Thyroid gland (tissue), 4 donors: ENCODE measurements at regions not wholly inside any gene's neighbourhood (a gene's known extent, or its start where the extent isn't known, plus 50 kb on each side); places are given as distances from the start of the nearest gene placed in this dataset.

ENCODE experiments used
- POLR2A ChIP-seq, 2 donors: fragments of 450-650 bp; IDR thresholded peaks; one replicate each; pipeline ENCODE4 v1.6.1; 2017; ENCODE audit warnings: antibody characterized with exemption in 2 of 2, mild to moderate bottlenecking in 2 of 2, moderate library complexity in 1 of 2
- TF ChIP-seq, protein P1 (sequence below), 6 experiments: fragments of 200-600 bp in 3 of 6; fragments of 450-650 bp in 3 of 6; sonication (generic) in 3 of 6; IDR thresholded peaks; one replicate each; pipeline ENCODE4 v1.5.1; 2016 to 2019; ENCODE audit warnings: antibody characterized with exemption in 6 of 6, mild to moderate bottlenecking in 2 of 6, inconsistent platforms in 1 of 6, moderate library complexity in 1 of 6

- TF ChIP-seq, protein P1, sequence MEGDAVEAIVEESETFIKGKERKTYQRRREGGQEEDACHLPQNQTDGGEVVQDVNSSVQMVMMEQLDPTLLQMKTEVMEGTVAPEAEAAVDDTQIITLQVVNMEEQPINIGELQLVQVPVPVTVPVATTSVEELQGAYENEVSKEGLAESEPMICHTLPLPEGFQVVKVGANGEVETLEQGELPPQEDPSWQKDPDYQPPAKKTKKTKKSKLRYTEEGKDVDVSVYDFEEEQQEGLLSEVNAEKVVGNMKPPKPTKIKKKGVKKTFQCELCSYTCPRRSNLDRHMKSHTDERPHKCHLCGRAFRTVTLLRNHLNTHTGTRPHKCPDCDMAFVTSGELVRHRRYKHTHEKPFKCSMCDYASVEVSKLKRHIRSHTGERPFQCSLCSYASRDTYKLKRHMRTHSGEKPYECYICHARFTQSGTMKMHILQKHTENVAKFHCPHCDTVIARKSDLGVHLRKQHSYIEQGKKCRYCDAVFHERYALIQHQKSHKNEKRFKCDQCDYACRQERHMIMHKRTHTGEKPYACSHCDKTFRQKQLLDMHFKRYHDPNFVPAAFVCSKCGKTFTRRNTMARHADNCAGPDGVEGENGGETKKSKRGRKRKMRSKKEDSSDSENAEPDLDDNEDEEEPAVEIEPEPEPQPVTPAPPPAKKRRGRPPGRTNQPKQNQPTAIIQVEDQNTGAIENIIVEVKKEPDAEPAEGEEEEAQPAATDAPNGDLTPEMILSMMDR (IDR thresholded peaks at IDR 0.05): no peak
- no peak for TF ChIP-seq POLR2A (IDR thresholded peaks at IDR 0.05)
Measured at GRCh38 chr1:87715052-87715451, 386.4 kb downstream of the LMO4 start.
